Astrocyte of the hippocampus (primary cell): ENCODE measurements at regions not wholly inside any gene's neighbourhood (a gene's known extent, or its start where the extent isn't known, plus 50 kb on each side); places are given as distances from the start of the nearest gene placed in this dataset.

ENCODE experiments used
- DNase-seq: peaks from one replicate; pipeline ENCODE4 v3.0.0; 2011; ENCODE audit warnings: low read depth, low spot score

GRCh38 chr1:239538239-239538988 is 152.0 kb downstream of the CHRM3 start:
- DNase-seq: no peak

- no peak for DNase-seq
Measured at GRCh38 chr1:239539051-239539450, 152.7 kb downstream of the CHRM3 start.

- DNase-seq: no peak
Measured at GRCh38 chr1:239539812-239540211, 153.4 kb downstream of the CHRM3 start.

- DNase-seq: no peak
Measured at GRCh38 chr1:239543873-239544272, 157.5 kb downstream of the CHRM3 start.

- DNase-seq: no peak
Measured at GRCh38 chr1:239545466-239545865, 159.1 kb downstream of the CHRM3 start.

- DNase-seq: peak; percentile 28
Measured at GRCh38 chr1:239547987-239548386, 161.6 kb downstream of the CHRM3 start.

- no peak for DNase-seq
Measured at GRCh38 chr1:239550178-239550577, 163.8 kb downstream of the CHRM3 start.

GRCh38 chr1:239555350-239555749 is 169.0 kb downstream of the CHRM3 start:
- no peak for DNase-seq

GRCh38 chr1:239558559-239558958 is 172.2 kb downstream of the CHRM3 start:
- DNase-seq: no peak

GRCh38 chr1:239558991-239559390 is 172.6 kb downstream of the CHRM3 start:
- DNase-seq: no peak

GRCh38 chr1:239560921-239561320 is 174.6 kb downstream of the CHRM3 start:
- no peak for DNase-seq

GRCh38 chr1:239562095-239562494 is 175.7 kb downstream of the CHRM3 start:
- DNase-seq: no peak

GRCh38 chr1:239563681-239564080 is 177.3 kb downstream of the CHRM3 start:
- no peak for DNase-seq

- no peak for DNase-seq
Measured at GRCh38 chr1:239566074-239566473, 179.7 kb downstream of the CHRM3 start.

GRCh38 chr1:239570878-239571277 is 184.5 kb downstream of the CHRM3 start:
- no peak for DNase-seq

GRCh38 chr1:239572183-239572582 is 185.8 kb downstream of the CHRM3 start:
- no peak for DNase-seq

- no peak for DNase-seq
Measured at GRCh38 chr1:239574112-239574511, 187.7 kb downstream of the CHRM3 start.

GRCh38 chr1:239575113-239575512 is 188.7 kb downstream of the CHRM3 start:
- DNase-seq: no peak

GRCh38 chr1:239583536-239583935 is 197.2 kb downstream of the CHRM3 start:
- DNase-seq: no peak

GRCh38 chr1:239586128-239586527 is 199.8 kb downstream of the CHRM3 start:
- no peak for DNase-seq

GRCh38 chr1:239587066-239587465 is 200.7 kb downstream of the CHRM3 start:
- no peak for DNase-seq

- DNase-seq: peak; percentile 15
Measured at GRCh38 chr1:239587574-239588369, 201.4 kb downstream of the CHRM3 start.

GRCh38 chr1:239590556-239590955 is 204.2 kb downstream of the CHRM3 start:
- DNase-seq: no peak
